BLaER1 treated with 17β-estradiol and CSF1 and Interleukin-3, amounts not matched to agents 10 nM and 100 nM (cell line): ENCODE measurements at regions not wholly inside any gene's neighbourhood (a gene's known extent, or its start where the extent isn't known, plus 50 kb on each side); places are given as distances from the start of the nearest gene placed in this dataset.
"Not testable (repeated sequence)": the region's sequence is repeated elsewhere in the genome, so short reads cannot be mapped to it uniquely, and the experiment has no call there.

Source experiments
- H3K27ac ChIP-seq, 11 experiments: shearing (Covaris generic); formaldehyde crosslinking; 2 replicates each; pipeline ENCODE4 v1.8.1; 2022
- H3K27me3 ChIP-seq, 11 experiments: shearing (Covaris generic); formaldehyde crosslinking; 2 replicates each; pipeline ENCODE4 v1.8.1; 2022
- H3K36me3 ChIP-seq, 11 experiments: shearing (Covaris generic); formaldehyde crosslinking; 2 replicates each; pipeline ENCODE4 v1.8.1; 2022
- H3K4me1 ChIP-seq, 10 experiments: shearing (Covaris generic); formaldehyde crosslinking; 2 replicates each; pipeline ENCODE4 v1.8.1; 2022
- H3K4me2 ChIP-seq, 11 experiments: shearing (Covaris generic); formaldehyde crosslinking; 2 replicates each; pipeline ENCODE4 v1.8.1; 2022
- H3K4me3 ChIP-seq, 10 experiments: shearing (Covaris generic); formaldehyde crosslinking; 2 replicates each; pipeline ENCODE4 v1.8.1; 2022
- H3K9ac ChIP-seq, 11 experiments: shearing (Covaris generic); formaldehyde crosslinking; 2 replicates each; pipeline ENCODE4 v1.8.1; 2022
- H3K9me3 ChIP-seq, 11 experiments: shearing (Covaris generic); formaldehyde crosslinking; replicated peaks in 1 of 11; 2 replicates each; pipeline ENCODE4 v1.8.1; 2022
- H4K20me1 ChIP-seq, 11 experiments: shearing (Covaris generic); formaldehyde crosslinking; 2 replicates each; pipeline ENCODE4 v1.8.1; 2022
- Cebpa-rat ChIP-seq, 11 experiments: shearing (Covaris generic); IDR thresholded peaks; 2 replicates each; pipeline ENCODE4 v1.8.1; 2022

DNA sequence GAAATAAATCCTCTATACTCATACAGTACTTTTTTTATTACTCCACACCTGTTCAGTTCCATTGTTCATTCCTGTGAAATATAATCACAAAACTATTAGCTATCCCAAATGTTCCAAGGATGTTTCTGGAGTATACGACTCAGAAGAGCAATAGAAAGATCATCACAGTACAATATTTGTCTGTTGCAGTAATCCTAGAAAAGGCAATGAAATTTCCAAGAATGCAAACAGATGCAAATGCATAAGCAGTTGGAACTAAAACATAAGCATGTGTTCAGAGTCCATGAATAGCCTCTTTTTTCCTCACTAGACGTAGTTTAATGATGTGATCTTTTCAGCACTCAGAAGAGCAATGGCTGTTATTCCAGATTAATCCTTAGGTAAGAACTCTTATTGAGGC, 55.2 kb downstream of the RTL3 start:
- TF ChIP-seq Cebpa-rat (IDR thresholded peaks at IDR 0.05) = no peak
- Histone ChIP-seq H3K4me2 (no peak overlapping the region), H3K4me3 (no peak overlapping the region), H3K36me3 (no peaks in the 10 kb centered on the region), H3K27me3 (peaks cover 0 to 5% (median 0%) of the 10 kb centered on the region in 11 experiments; a peak in 1 of 22 replicates), H3K9ac (no peak overlapping the region), H3K4me1 (no peaks in the 10 kb centered on the region), H4K20me1 (no peaks in the 10 kb centered on the region), H3K27ac (no peak overlapping the region), H3K9me3 (peaks cover 9 to 19% (median 13%) of the 10 kb centered on the region in 11 experiments; a peak in 15 of 22 replicates)

DNA sequence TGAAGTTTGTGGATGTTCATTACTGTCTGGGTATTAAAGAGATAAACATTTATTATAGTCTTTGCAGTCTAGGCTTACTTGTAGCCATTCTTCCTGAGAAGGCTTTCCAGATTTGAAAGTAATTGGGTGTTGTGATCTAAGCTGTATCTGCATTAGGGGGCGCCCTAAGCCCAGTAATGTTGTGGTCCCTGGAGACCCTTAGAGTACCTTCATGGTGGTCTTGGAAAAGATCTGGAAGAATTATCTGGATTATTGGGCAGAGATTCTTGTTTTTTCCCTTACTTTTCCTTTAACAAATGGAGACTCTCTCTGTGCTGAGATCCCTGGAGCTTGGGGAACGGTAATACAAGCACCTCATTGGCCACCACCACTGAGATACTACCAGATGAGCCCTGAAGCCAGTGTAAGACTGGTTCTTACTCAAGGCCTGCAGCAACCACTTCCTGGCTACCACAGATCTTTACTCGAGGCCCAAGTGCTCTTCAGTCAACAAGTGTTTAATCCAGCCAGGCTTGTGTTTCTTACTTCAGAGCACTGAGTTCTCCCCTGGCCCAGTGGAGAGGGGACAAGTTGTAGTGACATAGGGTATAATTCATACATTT, 63.1 kb downstream of the RTL3 start:
- no peak for TF ChIP-seq Cebpa-rat (IDR thresholded peaks at IDR 0.05)

DNA sequence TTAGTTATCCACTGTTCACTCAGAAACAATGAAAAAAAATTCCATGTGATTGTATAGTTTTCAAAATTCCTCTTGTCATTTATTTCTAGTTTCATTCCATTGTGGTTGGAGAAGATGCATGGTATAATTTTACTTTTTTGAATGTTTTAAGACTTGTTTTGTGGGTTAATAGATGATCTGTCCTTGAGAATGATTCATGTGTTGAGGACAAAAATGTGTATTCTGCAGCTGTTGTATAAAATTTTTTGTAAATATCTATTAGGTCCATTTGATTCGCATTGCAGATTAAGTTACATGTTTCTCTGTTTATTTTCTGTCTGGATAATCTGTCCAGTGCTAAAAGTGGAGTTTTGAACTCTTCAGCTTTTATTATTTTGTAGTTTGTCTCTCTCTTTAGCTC, 65.4 kb downstream of the RTL3 start:
- Histone ChIP-seq H3K36me3 (no peaks in the 10 kb centered on the region), H4K20me1 (no peaks in the 10 kb centered on the region), H3K4me3 (no peak overlapping the region), H3K4me1 (no peaks in the 10 kb centered on the region), H3K9ac (no peak overlapping the region), H3K9me3 (peaks cover 12 to 25% (median 19%) of the 10 kb centered on the region in 11 experiments; a peak in 19 of 22 replicates), H3K27me3 (peaks cover 0 to 41% (median 23%) of the 10 kb centered on the region in 11 experiments; a peak in 17 of 22 replicates), H3K27ac (no peak overlapping the region), H3K4me2 (no peak overlapping the region)
- TF ChIP-seq Cebpa-rat (IDR thresholded peaks at IDR 0.05) = no peak

More for the DNA sequence above, 63.1 kb downstream of the RTL3 start:
- H3K9me3 ChIP-seq = peaks cover 25 to 37% (median 30%) of the 10 kb centered on the region in 11 experiments; a peak in 19 of 22 replicates
- no peaks in the 10 kb centered on the region for H3K4me1 ChIP-seq
- peaks cover 0 to 41% (median 23%) of the 10 kb centered on the region in 11 experiments; a peak in 17 of 22 replicates for H3K27me3 ChIP-seq
- H4K20me1 ChIP-seq = no peaks in the 10 kb centered on the region
- H3K9ac ChIP-seq = no peak overlapping the region
- no peaks in the 10 kb centered on the region for H3K36me3 ChIP-seq
- H3K27ac ChIP-seq = no peak overlapping the region
- no peak overlapping the region for H3K4me2 ChIP-seq
- no peak overlapping the region for H3K4me3 ChIP-seq

DNA sequence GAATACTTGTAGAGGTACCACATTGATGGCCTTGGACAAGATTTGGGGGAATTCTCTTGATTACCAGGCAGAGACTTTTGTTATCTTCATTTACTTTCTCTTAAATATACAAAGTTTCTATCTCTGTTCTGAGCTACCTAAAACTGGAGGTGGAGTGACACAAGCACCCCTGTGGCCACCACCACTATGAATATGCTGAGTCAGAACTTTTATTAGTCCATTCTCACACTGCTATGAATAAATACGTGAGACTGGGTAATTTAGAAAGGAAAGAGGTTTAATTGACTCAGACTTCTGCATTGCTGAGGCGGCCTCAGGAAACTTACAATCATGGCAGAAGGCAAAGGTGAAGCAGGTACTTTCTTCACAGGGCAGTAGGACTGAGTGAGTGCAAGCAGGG, 67.1 kb downstream of the RTL3 start:
- Histone ChIP-seq H3K4me1 (no peaks in the 10 kb centered on the region), H4K20me1 (no peaks in the 10 kb centered on the region), H3K4me3 (no peak overlapping the region), H3K36me3 (no peaks in the 10 kb centered on the region), H3K4me2 (no peak overlapping the region), H3K27ac (no peak overlapping the region), H3K27me3 (peaks cover 0 to 41% (median 23%) of the 10 kb centered on the region in 11 experiments; a peak in 17 of 22 replicates), H3K9me3 (peaks cover 12 to 25% (median 19%) of the 10 kb centered on the region in 11 experiments; a peak in 19 of 22 replicates), H3K9ac (no peak overlapping the region)
- TF ChIP-seq Cebpa-rat (IDR thresholded peaks at IDR 0.05) = no peak

- Histone ChIP-seq H3K4me3 (no peak overlapping the region), H3K27ac (no peak overlapping the region), H3K4me2 (peak overlapping the region in 1 of 11 experiments; percentile 23; a peak in 1 of 22 replicates), H3K9me3 (peaks cover 0 to 8% (median 0%) of the 10 kb centered on the region in 11 experiments; a peak in 2 of 22 replicates), H3K4me1 (peaks cover 0 to 6% (median 0%) of the 10 kb centered on the region in 10 experiments; a peak in 4 of 20 replicates), H3K27me3 (peaks cover 40 to 80% (median 62%) of the 10 kb centered on the region in 11 experiments), H4K20me1 (no peaks in the 10 kb centered on the region), H3K36me3 (no peaks in the 10 kb centered on the region), H3K9ac (no peak overlapping the region)
- no peak for TF ChIP-seq Cebpa-rat (IDR thresholded peaks at IDR 0.05)
Measured at GRCh38 chrX:78574306-78574705, 84.8 kb downstream of the RTL3 start.

- Histone ChIP-seq H3K36me3 (no peaks in the 10 kb centered on the region), H3K4me1 (peaks cover 0 to 6% (median 0%) of the 10 kb centered on the region in 10 experiments; a peak in 4 of 20 replicates), H4K20me1 (no peaks in the 10 kb centered on the region), H3K9me3 (peaks cover 0 to 8% (median 0%) of the 10 kb centered on the region in 11 experiments; a peak in 2 of 22 replicates), H3K27me3 (peaks cover 40 to 84% (median 62%) of the 10 kb centered on the region in 11 experiments), H3K4me2 (no peak overlapping the region), H3K4me3 (no peak overlapping the region), H3K27ac (no peak overlapping the region), H3K9ac (no peak overlapping the region)
- TF ChIP-seq Cebpa-rat (IDR thresholded peaks at IDR 0.05) = no peak
Measured at GRCh38 chrX:78573630-78574029, 85.5 kb downstream of the RTL3 start.

GRCh38 chrX:78571849-78572248, 87.3 kb downstream of the RTL3 start:
- Histone ChIP-seq H3K27ac (no peak overlapping the region), H4K20me1 (no peaks in the 10 kb centered on the region), H3K4me3 (no peak overlapping the region), H3K9me3 (peaks cover 0 to 8% (median 0%) of the 10 kb centered on the region in 11 experiments; a peak in 2 of 22 replicates), H3K27me3 (peaks cover 40 to 91% (median 72%) of the 10 kb centered on the region in 11 experiments), H3K36me3 (no peaks in the 10 kb centered on the region), H3K4me1 (peaks cover 0 to 6% (median 0%) of the 10 kb centered on the region in 10 experiments; a peak in 4 of 20 replicates), H3K4me2 (no peak overlapping the region), H3K9ac (no peak overlapping the region)
- no peak for TF ChIP-seq Cebpa-rat (IDR thresholded peaks at IDR 0.05)

GRCh38 chrX:78555401-78555980, 103.6 kb downstream of the RTL3 start:
- no peak overlapping the region; a peak in 1 of 22 replicates for H3K27ac ChIP-seq
- no peak overlapping the region for H3K4me2 ChIP-seq
- no peaks in the 10 kb centered on the region for H4K20me1 ChIP-seq
- H3K9me3 ChIP-seq = peaks cover 0 to 20% (median 0%) of the 10 kb centered on the region in 11 experiments; a peak in 11 of 22 replicates
- H3K27me3 ChIP-seq = peaks cover 6 to 35% (median 14%) of the 10 kb centered on the region in 11 experiments; a peak in 19 of 22 replicates
- no peak overlapping the region for H3K9ac ChIP-seq
- no peaks in the 10 kb centered on the region for H3K36me3 ChIP-seq
- H3K4me1 ChIP-seq = peaks cover 0 to 6% (median 0%) of the 10 kb centered on the region in 10 experiments; a peak in 1 of 20 replicates
- no peak for TF ChIP-seq Cebpa-rat (IDR thresholded peaks at IDR 0.05)
- H3K4me3 ChIP-seq = no peak overlapping the region

DNA sequence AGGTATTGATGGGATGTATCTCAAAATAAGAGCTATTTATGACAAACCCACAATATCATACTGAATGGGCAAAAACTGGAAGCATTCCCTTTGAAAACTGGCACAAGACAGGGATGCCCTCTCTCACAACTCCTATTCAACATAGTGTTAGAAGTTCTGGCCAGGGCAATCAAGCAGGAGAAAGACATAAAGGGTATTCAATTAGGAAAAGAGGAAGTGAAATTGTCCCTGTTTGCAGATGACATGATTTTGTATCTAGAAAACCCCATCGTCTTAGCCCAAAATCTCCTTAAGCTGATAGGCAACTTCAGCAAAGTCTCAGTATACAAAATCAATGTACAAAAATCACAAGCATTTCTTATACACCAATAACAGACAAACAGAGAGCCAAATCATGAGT, 106.5 kb downstream of the RTL3 start:
- H3K9ac ChIP-seq, H3K4me2 ChIP-seq, H4K20me1 ChIP-seq, H3K27ac ChIP-seq, H3K36me3 ChIP-seq, H3K4me3 ChIP-seq, H3K4me1 ChIP-seq: not testable (repeated sequence)
- Histone ChIP-seq H3K27me3 (peaks cover 11 to 38% (median 26%) of the 10 kb centered on the region in 11 experiments; a peak in 20 of 22 replicates), H3K9me3 (peaks cover 0 to 15% (median 7%) of the 10 kb centered on the region in 11 experiments; a peak in 4 of 22 replicates)
